DOHH2 (cell line): ENCODE measurements at regions not wholly inside any gene's neighbourhood (a gene's known extent, or its start where the extent isn't known, plus 50 kb on each side); places are given as distances from the start of the nearest gene placed in this dataset.

Source experiments
- H3F3A ChIP-seq: fragments of 200-600 bp; sonication (generic), shearing (Covaris generic); 2 replicates; pipeline ENCODE4 v1.6.0; 2016; ENCODE audit warnings: antibody characterized with exemption, mild to moderate bottlenecking; ENCODE audit not compliant: control insufficient read depth, insufficient read depth
- H3K27ac ChIP-seq: fragments of 200-600 bp; sonication (generic); 2 replicates; pipeline ENCODE4 v1.5.1; 2014; ENCODE audit warnings: low read depth, mild to moderate bottlenecking, low read length, moderate library complexity
- H3K27me3 ChIP-seq: fragments of 200-600 bp; sonication (generic); 2 replicates; pipeline ENCODE4 v1.6.1; 2014; ENCODE audit warnings: mild to moderate bottlenecking, low read length, mixed read lengths; ENCODE audit not compliant: control insufficient read depth
- H3K36me3 ChIP-seq: fragments of 200-600 bp; sonication (generic); 2 replicates; pipeline ENCODE4 v1.6.1; 2014; ENCODE audit warnings: mild to moderate bottlenecking, low read length, moderate library complexity, mixed read lengths; ENCODE audit not compliant: control insufficient read depth
- H3K4me1 ChIP-seq: fragments of 200-600 bp; sonication (generic); 2 replicates; pipeline ENCODE4 v1.6.1; 2014; ENCODE audit warnings: mild to moderate bottlenecking, low read length, mixed read lengths; ENCODE audit not compliant: control insufficient read depth
- H3K4me2 ChIP-seq: fragments of 200-600 bp; sonication (generic); 2 replicates; pipeline ENCODE4 v1.6.0; 2014; ENCODE audit warnings: mild to moderate bottlenecking, low read length, moderate library complexity
- H3K4me3 ChIP-seq: fragments of 200-600 bp; sonication (generic); 2 replicates; pipeline ENCODE4 v1.5.1; 2014; ENCODE audit warnings: mild to moderate bottlenecking, low read length, mixed read lengths
- H3K79me2 ChIP-seq: fragments of 200-600 bp; sonication (generic); 2 replicates; pipeline ENCODE4 v1.6.1; 2014; ENCODE audit warnings: mild to moderate bottlenecking, low read length, mixed read lengths; ENCODE audit not compliant: control insufficient read depth
- H3K9me2 ChIP-seq: fragments of 200-600 bp; sonication (generic); replicated peaks from 2 replicates; pipeline ENCODE4 v1.6.1; 2014; ENCODE audit warnings: mild to moderate bottlenecking, low read length, mixed read lengths; ENCODE audit not compliant: control insufficient read depth
- H3K9me3 ChIP-seq: fragments of 200-600 bp; sonication (generic); 2 replicates; pipeline ENCODE4 v1.6.1; 2014; ENCODE audit warnings: antibody characterized with exemption, low read length, mixed read lengths; ENCODE audit not compliant: control insufficient read depth, insufficient read depth
- H4K20me1 ChIP-seq: fragments of 200-600 bp; sonication (generic); 2 replicates; pipeline ENCODE4 v1.6.0; 2014; ENCODE audit warnings: low read depth, mild to moderate bottlenecking, antibody characterized with exemption, low read length, moderate library complexity; ENCODE audit not compliant: control insufficient read depth, insufficient read depth
- EZH2phosphoT487 ChIP-seq: fragments of 200-600 bp; sonication (generic); IDR thresholded peaks from 2 replicates; pipeline ENCODE4 v1.6.1; 2017; ENCODE audit warnings: borderline replicate concordance, mild to moderate bottlenecking, antibody characterized with exemption, low read length, moderate library complexity, mixed read lengths
- TF ChIP-seq, protein P1 (sequence below): fragments of 200-600 bp; sonication (generic); IDR thresholded peaks from one replicate; pipeline ENCODE4 v1.5.1; 2014; ENCODE audit warnings: antibody characterized with exemption, mild to moderate bottlenecking, low read depth, low read length; ENCODE audit not compliant: poor library complexity, severe bottlenecking

- H4K20me1 ChIP-seq, result no peaks in the 10 kb centered on the region
- H3K36me3 ChIP-seq, result no peaks in the 10 kb centered on the region
- H3F3A ChIP-seq, result no peaks in the 10 kb centered on the region
- H3K79me2 ChIP-seq, result no peaks in the 10 kb centered on the region; the same call in 1 of the 2 replicates
- no peak overlapping the region for H3K4me2 ChIP-seq
- no peaks in the 10 kb centered on the region for H3K9me3 ChIP-seq
- no peak overlapping the region for H3K4me3 ChIP-seq
- H3K27ac ChIP-seq, result no peak overlapping the region
- no peaks in the 10 kb centered on the region for H3K9me2 ChIP-seq
- no peaks in the 10 kb centered on the region for H3K27me3 ChIP-seq
- H3K4me1 ChIP-seq, result no peaks in the 10 kb centered on the region
- no peak for TF ChIP-seq EZH2phosphoT487
- TF ChIP-seq, protein P1, sequence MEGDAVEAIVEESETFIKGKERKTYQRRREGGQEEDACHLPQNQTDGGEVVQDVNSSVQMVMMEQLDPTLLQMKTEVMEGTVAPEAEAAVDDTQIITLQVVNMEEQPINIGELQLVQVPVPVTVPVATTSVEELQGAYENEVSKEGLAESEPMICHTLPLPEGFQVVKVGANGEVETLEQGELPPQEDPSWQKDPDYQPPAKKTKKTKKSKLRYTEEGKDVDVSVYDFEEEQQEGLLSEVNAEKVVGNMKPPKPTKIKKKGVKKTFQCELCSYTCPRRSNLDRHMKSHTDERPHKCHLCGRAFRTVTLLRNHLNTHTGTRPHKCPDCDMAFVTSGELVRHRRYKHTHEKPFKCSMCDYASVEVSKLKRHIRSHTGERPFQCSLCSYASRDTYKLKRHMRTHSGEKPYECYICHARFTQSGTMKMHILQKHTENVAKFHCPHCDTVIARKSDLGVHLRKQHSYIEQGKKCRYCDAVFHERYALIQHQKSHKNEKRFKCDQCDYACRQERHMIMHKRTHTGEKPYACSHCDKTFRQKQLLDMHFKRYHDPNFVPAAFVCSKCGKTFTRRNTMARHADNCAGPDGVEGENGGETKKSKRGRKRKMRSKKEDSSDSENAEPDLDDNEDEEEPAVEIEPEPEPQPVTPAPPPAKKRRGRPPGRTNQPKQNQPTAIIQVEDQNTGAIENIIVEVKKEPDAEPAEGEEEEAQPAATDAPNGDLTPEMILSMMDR, result no peak
Observed at GRCh38 chr15:62895905-62896316, 146.6 kb upstream of the TPM1 start.

- H3K36me3 ChIP-seq, result no peaks in the 10 kb centered on the region
- H3F3A ChIP-seq, result no peaks in the 10 kb centered on the region
- no peaks in the 10 kb centered on the region for H3K9me2 ChIP-seq
- H3K9me3 ChIP-seq, result no peaks in the 10 kb centered on the region
- H4K20me1 ChIP-seq, result no peaks in the 10 kb centered on the region
- TF ChIP-seq, protein P1, result no peak
- no peak for TF ChIP-seq EZH2phosphoT487
- H3K4me1 ChIP-seq, result no peaks in the 10 kb centered on the region
- H3K27ac ChIP-seq, result no peak overlapping the region
- no peaks in the 10 kb centered on the region; the same call in 1 of the 2 replicates for H3K79me2 ChIP-seq
- H3K4me2 ChIP-seq, result no peak overlapping the region
- no peak overlapping the region for H3K4me3 ChIP-seq
- H3K27me3 ChIP-seq, result no peaks in the 10 kb centered on the region
Observed at GRCh38 chr15:62896380-62896866, 146.1 kb upstream of the TPM1 start.

DNA sequence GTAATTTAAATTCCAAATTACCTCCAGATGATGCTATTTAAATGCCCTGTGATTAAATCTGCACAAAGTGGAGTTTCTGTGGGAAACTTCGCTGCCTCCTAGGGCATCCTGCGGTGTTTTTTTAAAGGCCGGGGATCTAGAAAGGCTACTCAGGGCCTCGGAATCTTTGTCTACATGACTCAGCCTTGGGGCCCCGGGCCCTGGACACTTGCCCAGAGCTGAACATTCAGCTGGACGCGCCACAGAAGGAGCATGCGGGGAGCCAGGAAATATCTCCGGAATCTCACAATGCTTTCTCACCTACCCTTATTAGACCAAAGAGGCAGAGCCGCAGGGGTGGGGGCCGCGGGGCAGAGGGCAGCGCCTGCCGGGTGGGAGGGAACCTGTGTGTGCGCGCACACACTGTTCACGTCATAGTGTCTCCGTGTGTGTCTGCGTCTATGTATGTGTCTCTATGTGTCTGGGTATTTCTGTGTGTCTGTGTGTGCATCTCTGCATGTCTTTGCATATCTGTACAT is 145.5 kb upstream of the TPM1 start:
- no peaks in the 10 kb centered on the region for H3F3A ChIP-seq
- no peaks in the 10 kb centered on the region for H3K4me1 ChIP-seq

More for the DNA sequence above, 145.5 kb upstream of the TPM1 start:
- no peak overlapping the region for H3K4me3 ChIP-seq
- H3K27me3 ChIP-seq, result no peaks in the 10 kb centered on the region
- H4K20me1 ChIP-seq, result no peaks in the 10 kb centered on the region
- no peak overlapping the region for H3K27ac ChIP-seq
- TF ChIP-seq, protein P1, result no peak
- TF ChIP-seq EZH2phosphoT487, result no peak
- no peaks in the 10 kb centered on the region for H3K9me3 ChIP-seq
- no peaks in the 10 kb centered on the region; the same call in 1 of the 2 replicates for H3K79me2 ChIP-seq
- H3K4me2 ChIP-seq, result no peak overlapping the region
- no peaks in the 10 kb centered on the region for H3K9me2 ChIP-seq
- H3K36me3 ChIP-seq, result no peaks in the 10 kb centered on the region
